ENCODE measurements at regions not wholly inside any gene's neighbourhood (a gene's known extent, or its start where the extent isn't known, plus 50 kb on each side); places are given as distances from the start of the nearest gene placed in this dataset.

DNA sequence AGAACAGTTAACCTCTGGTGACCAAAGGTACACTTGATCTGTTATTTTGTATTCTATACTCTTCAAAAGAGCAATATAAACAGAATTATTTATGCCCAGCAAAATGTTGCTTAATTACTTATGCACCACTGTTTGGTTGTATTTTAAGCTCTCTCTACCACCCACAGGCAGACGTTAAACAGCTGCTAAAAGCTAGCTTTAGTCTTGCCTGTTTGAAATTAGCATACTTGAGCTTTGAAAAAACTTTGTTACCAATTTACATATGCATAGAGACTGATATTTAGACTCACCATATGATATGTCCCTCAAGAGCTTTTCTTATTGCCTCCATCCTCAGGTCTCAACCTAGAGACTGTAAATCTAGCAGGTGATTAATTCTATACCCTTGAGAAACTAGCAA lies 426.9 kb downstream of the NR4A2 start (continued):
- TF ChIP-seq ZNF462 (CRISPR knock-in tag; IDR thresholded peaks at IDR 0.05) (no peak), CREB1 (CRISPR knock-in tag; IDR thresholded peaks at IDR 0.05; ENCODE audit: low read depth) (no peak), ETS1 (IDR thresholded peaks at IDR 0.05) (no peak), CTCF (conservative IDR thresholded peaks at IDR 0.05; ENCODE audit: low read depth in 2 of 2) (no peak), POLR2AphosphoS5 (IDR thresholded peaks at IDR 0.05; ENCODE audit: low read depth) (no peak), ZNF331 (CRISPR knock-in tag; IDR thresholded peaks at IDR 0.05; ENCODE audit: low read depth) (no peak), JUNB (IDR thresholded peaks at IDR 0.05; ENCODE audit: unreplicated experiment) (no peak)

All from GM23338 (cell line).